22Rv1 (cell line): ENCODE measurements at regions not wholly inside any gene's neighbourhood (a gene's known extent, or its start where the extent isn't known, plus 50 kb on each side); places are given as distances from the start of the nearest gene placed in this dataset.

Experiments
- H3K27ac ChIP-seq: fragments of 450-650 bp; 2 replicates; pipeline ENCODE4 v1.5.1; 2017
- CTCF ChIP-seq: fragments of 450-650 bp; IDR thresholded peaks from 2 replicates; pipeline ENCODE4 v1.5.1; 2017; ENCODE audit warnings: mild to moderate bottlenecking
- ZFX ChIP-seq: fragments of 450-650 bp; IDR thresholded peaks from 2 replicates; pipeline ENCODE4 v1.6.1; 2017; ENCODE audit warnings: antibody characterized with exemption, borderline replicate concordance

- no peak for TF ChIP-seq CTCF
- no peak for TF ChIP-seq ZFX
- no peak overlapping the region for H3K27ac ChIP-seq
Measured at GRCh38 chr6:96743496-96743895, 93.8 kb downstream of the GPR63 start.

DNA sequence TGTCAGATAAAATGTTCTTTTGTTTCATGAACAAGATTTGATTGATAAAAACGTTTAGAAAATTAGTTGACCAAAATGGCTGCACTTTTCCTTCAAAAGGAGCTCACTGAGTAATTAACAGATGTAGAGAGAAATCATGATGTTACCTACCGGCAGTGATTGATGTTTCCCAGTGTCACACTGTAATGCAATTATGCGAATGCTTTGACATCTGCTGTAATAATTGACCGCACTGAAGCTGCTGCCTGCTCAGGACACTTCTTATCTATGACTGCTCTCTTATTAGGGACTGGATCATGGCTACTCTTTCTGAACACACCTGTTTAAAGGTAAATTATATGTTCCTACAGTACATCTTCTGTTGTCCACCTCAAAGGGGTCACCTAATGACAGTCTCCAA lies 94.6 kb downstream of the GPR63 start:
- no peak overlapping the region for H3K27ac ChIP-seq
- no peak for TF ChIP-seq CTCF
- TF ChIP-seq ZFX = no peak

DNA sequence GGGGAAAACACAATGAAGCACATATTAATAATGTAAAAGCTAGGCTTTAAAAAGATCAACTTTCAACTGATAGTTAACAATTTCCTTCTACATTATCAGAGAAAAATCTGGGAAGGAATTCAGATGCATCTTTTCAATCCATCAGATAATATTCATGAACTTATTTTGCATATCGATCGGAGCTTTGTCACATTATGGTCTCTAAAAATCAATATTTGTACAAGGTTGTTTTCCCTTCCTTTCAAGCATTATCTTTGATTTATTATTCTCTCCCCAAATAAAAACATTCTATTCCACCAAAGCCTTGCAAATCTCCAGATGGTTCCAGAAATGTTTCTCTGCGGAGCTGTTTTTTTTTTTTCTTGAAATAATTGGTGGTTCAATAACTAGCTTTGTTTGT lies 101.9 kb downstream of the GPR63 start:
- peak overlapping the region; percentile 33; the same call in 1 of the 2 replicates for H3K27ac ChIP-seq
- TF ChIP-seq CTCF (no peak), ZFX (no peak)

- no peak overlapping the region for H3K27ac ChIP-seq
- TF ChIP-seq ZFX (no peak), CTCF (no peak)
Measured at GRCh38 chr6:96727144-96727543, 110.1 kb downstream of the GPR63 start.

- TF ChIP-seq CTCF = no peak
- H3K27ac ChIP-seq = no peak overlapping the region
Measured at GRCh38 chr6:96725296-96725695, 112.0 kb downstream of the GPR63 start.

DNA sequence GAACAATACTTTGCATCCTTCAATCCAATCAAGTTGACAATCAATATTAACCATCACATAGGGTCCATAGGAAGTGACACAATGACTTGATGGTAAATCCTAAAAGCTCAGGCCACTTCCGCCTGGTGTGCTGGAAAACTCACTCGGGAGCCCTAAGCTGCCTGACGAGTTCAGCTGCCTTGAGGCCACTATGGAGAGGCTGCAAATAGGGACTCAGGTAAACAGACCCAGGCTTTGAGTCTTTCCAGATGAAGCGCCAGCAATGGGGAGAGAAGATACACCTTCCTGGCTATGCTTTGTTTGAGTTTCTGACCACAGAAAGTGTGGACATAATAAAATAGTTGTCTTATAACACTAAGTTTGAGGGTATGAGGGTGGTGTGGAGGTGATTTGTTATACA lies 112.6 kb downstream of the GPR63 start:
- no peak for TF ChIP-seq CTCF
- no peak for TF ChIP-seq ZFX
- no peak overlapping the region for H3K27ac ChIP-seq

- no peak for TF ChIP-seq ZFX
- TF ChIP-seq CTCF = no peak
Measured at GRCh38 chr6:96723362-96723761, 113.9 kb downstream of the GPR63 start.

More at GRCh38 chr6:96723362-96723761, 113.9 kb downstream of the GPR63 start:
- H3K27ac ChIP-seq = no peak overlapping the region
